GM18858 (cell line): ENCODE measurements at regions not wholly inside any gene's neighbourhood (a gene's known extent, or its start where the extent isn't known, plus 50 kb on each side); places are given as distances from the start of the nearest gene placed in this dataset.

ENCODE experiments used
- ATAC-seq: cut with Tn5 transposase; IDR thresholded peaks from one replicate; pipeline ENCODE4 v1.9.1; 2021; ENCODE audit not compliant: unreplicated experiment

- ATAC-seq: no peak
Observed at GRCh38 chr4:122555216-122555615, 65.7 kb downstream of the IL21 start.

GRCh38 chr4:122553432-122553831 is 67.4 kb downstream of the IL21 start:
- no peak for ATAC-seq

GRCh38 chr4:122552898-122553297 is 68.0 kb downstream of the IL21 start:
- no peak for ATAC-seq

- no peak for ATAC-seq
Observed at GRCh38 chr4:122548886-122549630, 71.8 kb downstream of the IL21 start.

GRCh38 chr4:122548452-122548851 is 72.4 kb downstream of the IL21 start:
- ATAC-seq: no peak

- peak; percentile 95 for ATAC-seq
Observed at GRCh38 chr4:122542411-122543236, 78.2 kb downstream of the IL21 start.

GRCh38 chr4:122541996-122542395 is 78.9 kb downstream of the IL21 start:
- ATAC-seq: no peak

- ATAC-seq: no peak
Observed at GRCh38 chr4:122540838-122541237, 80.0 kb downstream of the IL21 start.

- no peak for ATAC-seq
Observed at GRCh38 chr4:122539861-122540465, 80.9 kb downstream of the IL21 start.

GRCh38 chr4:122537388-122538135 is 81.0 kb upstream of the IL2 start:
- no peak for ATAC-seq

GRCh38 chr4:122536001-122536400 is 79.5 kb upstream of the IL2 start:
- no peak for ATAC-seq

- ATAC-seq: no peak
Observed at GRCh38 chr4:122534776-122535175, 78.3 kb upstream of the IL2 start.

- ATAC-seq: no peak
Observed at GRCh38 chr4:122533841-122534240, 77.3 kb upstream of the IL2 start.

GRCh38 chr4:122532766-122533165 is 76.2 kb upstream of the IL2 start:
- no peak for ATAC-seq

GRCh38 chr4:122531514-122531913 is 75.0 kb upstream of the IL2 start:
- no peak for ATAC-seq

- ATAC-seq: no peak
Observed at GRCh38 chr4:122531038-122531437, 74.5 kb upstream of the IL2 start.

- no peak for ATAC-seq
Observed at GRCh38 chr4:122528879-122529278, 72.4 kb upstream of the IL2 start.

- ATAC-seq: no peak
Observed at GRCh38 chr4:122525865-122526264, 69.3 kb upstream of the IL2 start.

GRCh38 chr4:122524176-122524575 is 67.7 kb upstream of the IL2 start:
- no peak for ATAC-seq

GRCh38 chr4:122522944-122523343 is 66.4 kb upstream of the IL2 start:
- ATAC-seq: no peak

- ATAC-seq: no peak
Observed at GRCh38 chr4:122517345-122517744, 60.8 kb upstream of the IL2 start.
